SU-DHL-6 (cell line): ENCODE measurements at regions not wholly inside any gene's neighbourhood (a gene's known extent, or its start where the extent isn't known, plus 50 kb on each side); places are given as distances from the start of the nearest gene placed in this dataset.

Experiments
- H2AFZ ChIP-seq: fragments of 200-600 bp; sonication (generic); 2 replicates; pipeline ENCODE4 v1.6.1; 2014; ENCODE audit warnings: low read depth, mild to moderate bottlenecking, moderate library complexity, mixed read lengths, antibody characterized with exemption, low read length; ENCODE audit not compliant: severe bottlenecking
- H3F3A ChIP-seq: fragments of 200-600 bp; shearing (Covaris generic); 2 replicates; pipeline ENCODE4 v1.6.0; 2016; ENCODE audit warnings: antibody characterized with exemption, mild to moderate bottlenecking; ENCODE audit not compliant: insufficient read depth
- H3K27ac ChIP-seq: fragments of 200-600 bp; sonication (generic); 2 replicates; pipeline ENCODE4 v1.5.1; 2016; ENCODE audit warnings: low read depth, mild to moderate bottlenecking, low read length, moderate library complexity, mixed read lengths
- H3K27me3 ChIP-seq: fragments of 200-600 bp; sonication (generic), shearing (Covaris generic); 2 replicates; pipeline ENCODE4 v1.6.0; 2014; ENCODE audit warnings: mild to moderate bottlenecking, low read length
- H3K36me3 ChIP-seq: fragments of 200-600 bp; sonication (generic); 2 replicates; pipeline ENCODE4 v1.6.1; 2014; ENCODE audit warnings: mild to moderate bottlenecking, low read length, mixed read lengths
- H3K4me2 ChIP-seq: fragments of 300-600, 200-600 bp; shearing (Covaris generic), sonication (generic); 2 replicates; pipeline ENCODE4 v1.6.0; 2014; ENCODE audit warnings: low read length, low read depth, mild to moderate bottlenecking; ENCODE audit not compliant: poor library complexity, severe bottlenecking
- H3K4me3 ChIP-seq: fragments of 200-600 bp; sonication (generic); 2 replicates; pipeline ENCODE4 v1.5.1; 2014; ENCODE audit warnings: antibody characterized with exemption, low read length, mild to moderate bottlenecking, mixed read lengths; ENCODE audit not compliant: insufficient read depth, poor library complexity, severe bottlenecking
- H3K79me2 ChIP-seq: fragments of 200-600 bp; sonication (generic); 2 replicates; pipeline ENCODE4 v1.6.1; 2014; ENCODE audit warnings: mild to moderate bottlenecking, low read length, moderate library complexity; ENCODE audit not compliant: insufficient read depth
- H3K9ac ChIP-seq: fragments of 200-600 bp; sonication (generic); 2 replicates; pipeline ENCODE4 v1.7.0; 2014; ENCODE audit warnings: mild to moderate bottlenecking, low read length
- H3K9me2 ChIP-seq: fragments of 200-600 bp; sonication (generic); replicated peaks from 2 replicates; pipeline ENCODE4 v1.6.1; 2014; ENCODE audit warnings: low read length; ENCODE audit not compliant: insufficient read depth
- H3K9me3 ChIP-seq: fragments of 200-600 bp; sonication (generic); 2 replicates; pipeline ENCODE4 v1.6.1; 2014; ENCODE audit warnings: low read length, mixed read lengths; ENCODE audit not compliant: insufficient read depth
- H4K20me1 ChIP-seq: fragments of 200-600 bp; sonication (generic); 2 replicates; pipeline ENCODE4 v1.6.1; 2014; ENCODE audit warnings: low read depth, mild to moderate bottlenecking, antibody characterized with exemption, low read length, moderate library complexity, mixed read lengths
- EZH2phosphoT487 ChIP-seq: fragments of 200-600 bp; sonication (generic), shearing (Covaris generic); conservative IDR thresholded peaks from 2 replicates; pipeline ENCODE4 v1.6.1; 2018; ENCODE audit warnings: mild to moderate bottlenecking, antibody characterized with exemption, low read length, moderate library complexity, mixed read lengths
- TF ChIP-seq, protein P1 (sequence below): fragments of 200-600 bp; sonication (generic); IDR thresholded peaks from one replicate; pipeline ENCODE4 v1.5.1; 2017; ENCODE audit warnings: antibody characterized with exemption, mild to moderate bottlenecking, low read length, moderate library complexity; ENCODE audit not compliant: insufficient read depth, poor library complexity, severe bottlenecking

DNA sequence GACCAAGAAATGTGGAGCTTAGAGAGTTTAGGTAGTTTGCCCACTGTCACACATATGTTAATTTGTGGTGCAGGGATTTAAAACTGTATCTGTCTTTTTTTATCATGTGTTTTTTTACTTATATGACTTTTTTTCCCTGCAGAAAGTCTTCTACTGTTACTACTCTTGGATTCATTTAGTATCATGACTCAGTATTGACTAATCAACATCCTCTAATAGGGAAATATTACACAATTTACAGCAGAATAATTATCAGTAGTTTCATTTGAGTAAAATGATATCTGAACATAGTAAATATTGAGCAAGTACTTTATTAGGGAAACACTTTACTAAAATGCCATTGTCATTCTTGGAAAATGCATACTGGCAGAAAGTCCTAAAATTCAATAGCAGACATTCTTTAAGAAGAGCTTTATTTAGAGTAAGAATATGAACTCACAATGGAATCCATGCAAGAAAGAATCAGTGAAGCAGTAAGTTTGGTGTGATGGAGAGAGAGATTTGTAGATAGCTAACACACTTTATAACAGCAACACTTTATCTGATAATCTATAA is 425.9 kb upstream of the SLC8A1 start:
- Histone ChIP-seq H3F3A (no peaks in the 10 kb centered on the region), H3K9me2 (no peaks in the 10 kb centered on the region), H3K9me3 (no peaks in the 10 kb centered on the region), H3K79me2 (no peaks in the 10 kb centered on the region), H3K36me3 (no peaks in the 10 kb centered on the region), H3K4me2 (no peak overlapping the region), H3K9ac (no peak overlapping the region), H4K20me1 (no peaks in the 10 kb centered on the region; the same call in 1 of the 2 replicates), H3K27ac (no peak overlapping the region), H2AFZ (no peak overlapping the region), H3K27me3 (no peaks in the 10 kb centered on the region), H3K4me3 (no peak overlapping the region)
- TF ChIP-seq, protein P1, sequence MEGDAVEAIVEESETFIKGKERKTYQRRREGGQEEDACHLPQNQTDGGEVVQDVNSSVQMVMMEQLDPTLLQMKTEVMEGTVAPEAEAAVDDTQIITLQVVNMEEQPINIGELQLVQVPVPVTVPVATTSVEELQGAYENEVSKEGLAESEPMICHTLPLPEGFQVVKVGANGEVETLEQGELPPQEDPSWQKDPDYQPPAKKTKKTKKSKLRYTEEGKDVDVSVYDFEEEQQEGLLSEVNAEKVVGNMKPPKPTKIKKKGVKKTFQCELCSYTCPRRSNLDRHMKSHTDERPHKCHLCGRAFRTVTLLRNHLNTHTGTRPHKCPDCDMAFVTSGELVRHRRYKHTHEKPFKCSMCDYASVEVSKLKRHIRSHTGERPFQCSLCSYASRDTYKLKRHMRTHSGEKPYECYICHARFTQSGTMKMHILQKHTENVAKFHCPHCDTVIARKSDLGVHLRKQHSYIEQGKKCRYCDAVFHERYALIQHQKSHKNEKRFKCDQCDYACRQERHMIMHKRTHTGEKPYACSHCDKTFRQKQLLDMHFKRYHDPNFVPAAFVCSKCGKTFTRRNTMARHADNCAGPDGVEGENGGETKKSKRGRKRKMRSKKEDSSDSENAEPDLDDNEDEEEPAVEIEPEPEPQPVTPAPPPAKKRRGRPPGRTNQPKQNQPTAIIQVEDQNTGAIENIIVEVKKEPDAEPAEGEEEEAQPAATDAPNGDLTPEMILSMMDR, result no peak
- no peak for TF ChIP-seq EZH2phosphoT487

DNA sequence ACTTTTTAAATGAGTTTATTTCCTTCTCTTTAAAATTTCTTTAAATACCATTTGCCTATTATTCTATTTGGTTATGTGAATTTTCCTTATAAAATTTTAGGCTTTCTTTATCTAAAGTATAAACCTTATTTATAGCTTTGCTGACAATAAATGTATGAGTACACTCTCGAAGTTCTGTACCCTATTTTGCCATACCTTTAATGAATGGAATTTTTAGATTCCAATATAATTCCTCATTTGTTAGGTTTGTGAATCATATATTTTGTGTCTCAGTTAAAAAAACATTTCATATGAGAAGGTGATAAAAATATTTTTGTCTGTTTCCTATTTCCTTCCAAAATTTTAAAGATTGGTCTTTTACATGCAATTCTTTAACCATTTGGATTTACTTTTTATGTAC is 427.4 kb upstream of the SLC8A1 start:
- Histone ChIP-seq H3K27ac (no peak overlapping the region), H2AFZ (no peak overlapping the region), H3K27me3 (no peaks in the 10 kb centered on the region), H3K4me2 (no peak overlapping the region), H3K9ac (no peak overlapping the region), H4K20me1 (no peaks in the 10 kb centered on the region; the same call in 1 of the 2 replicates), H3F3A (no peaks in the 10 kb centered on the region), H3K36me3 (no peaks in the 10 kb centered on the region), H3K4me3 (no peak overlapping the region), H3K79me2 (no peaks in the 10 kb centered on the region), H3K9me3 (no peaks in the 10 kb centered on the region), H3K9me2 (no peaks in the 10 kb centered on the region)
- no peak for TF ChIP-seq EZH2phosphoT487
- TF ChIP-seq, protein P1, result no peak

DNA sequence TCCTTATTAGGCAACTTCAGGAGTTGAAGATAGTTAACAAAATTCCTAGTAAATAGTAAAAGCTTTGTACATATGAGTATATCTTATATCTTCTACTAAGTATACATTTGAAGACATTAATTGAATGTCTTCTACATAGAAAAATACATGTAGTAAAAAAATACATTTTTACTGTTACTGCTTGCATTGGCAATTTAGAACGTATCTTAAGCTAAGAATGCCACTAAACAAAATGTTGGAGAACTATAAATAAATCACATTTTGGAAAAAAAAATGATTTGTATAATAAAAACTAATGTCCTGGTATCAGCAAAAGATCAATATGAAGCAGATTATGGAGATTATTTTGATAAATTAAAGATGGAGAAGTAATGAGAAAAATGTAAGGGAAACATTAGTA is 434.2 kb upstream of the SLC8A1 start:
- H3K4me3 ChIP-seq, result no peak overlapping the region
- no peaks in the 10 kb centered on the region for H3K79me2 ChIP-seq
- H3K27ac ChIP-seq, result no peak overlapping the region
- H3K9ac ChIP-seq, result no peak overlapping the region
- H3K27me3 ChIP-seq, result no peaks in the 10 kb centered on the region
- no peaks in the 10 kb centered on the region for H3K36me3 ChIP-seq
- H3F3A ChIP-seq, result no peaks in the 10 kb centered on the region
- TF ChIP-seq, protein P1, result no peak
- TF ChIP-seq EZH2phosphoT487, result no peak
- no peak overlapping the region for H2AFZ ChIP-seq
- no peaks in the 10 kb centered on the region for H3K9me3 ChIP-seq
- H4K20me1 ChIP-seq, result no peaks in the 10 kb centered on the region
- no peaks in the 10 kb centered on the region for H3K9me2 ChIP-seq
- no peak overlapping the region for H3K4me2 ChIP-seq

DNA sequence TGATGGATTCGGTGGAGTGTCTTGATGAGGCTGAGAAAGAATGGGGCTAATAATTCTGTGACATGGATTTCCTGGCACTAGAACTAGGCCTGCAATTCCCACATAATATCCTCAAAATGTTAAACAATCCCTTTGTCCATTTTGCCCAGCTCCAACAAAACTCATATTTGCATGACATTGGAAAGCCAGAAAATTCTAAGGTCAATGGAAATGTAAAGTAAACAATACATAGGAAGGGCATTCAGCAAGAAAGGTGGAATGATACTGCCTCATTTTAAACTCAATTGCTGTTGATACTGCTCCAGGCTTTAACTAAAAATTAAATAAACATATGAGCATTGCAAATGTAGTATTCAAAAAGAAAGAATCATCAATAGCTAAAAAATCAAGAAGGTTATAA is 434.8 kb upstream of the SLC8A1 start:
- TF ChIP-seq, protein P1, result no peak
- TF ChIP-seq EZH2phosphoT487, result no peak
- no peaks in the 10 kb centered on the region for H3F3A ChIP-seq
- H3K9me3 ChIP-seq, result no peaks in the 10 kb centered on the region

More for the DNA sequence above, 434.8 kb upstream of the SLC8A1 start:
- Histone ChIP-seq H3K4me3 (no peak overlapping the region), H2AFZ (no peak overlapping the region), H3K27ac (no peak overlapping the region), H4K20me1 (no peaks in the 10 kb centered on the region), H3K79me2 (no peaks in the 10 kb centered on the region), H3K9me2 (no peaks in the 10 kb centered on the region), H3K9ac (no peak overlapping the region), H3K27me3 (no peaks in the 10 kb centered on the region), H3K4me2 (no peak overlapping the region), H3K36me3 (no peaks in the 10 kb centered on the region)
